ENCODE measurements at regions not wholly inside any gene's neighbourhood (a gene's known extent, or its start where the extent isn't known, plus 50 kb on each side); places are given as distances from the start of the nearest gene placed in this dataset.

- TF ChIP-seq TAF1 (IDR thresholded peaks at IDR 0.05; ENCODE audit: borderline replicate concordance, low read depth, low read length) (no peak), POLR2AphosphoS5 (IDR thresholded peaks at IDR 0.05; ENCODE audit: low read depth, low read length) (no peak), POLR2A (IDR thresholded peaks at IDR 0.05; ENCODE audit: low read depth, low read length) (no peak)
- FAIRE-seq: no peak
- no peak for DNase-seq (ENCODE audit: insufficient read length)
Observed at GRCh38 chr14:84403585-84403984, 1126.4 kb upstream of the FLRT2 start.

GRCh38 chr14:84404246-84404645, 1125.7 kb upstream of the FLRT2 start:
- FAIRE-seq: no peak
- TF ChIP-seq POLR2A (IDR thresholded peaks at IDR 0.05; ENCODE audit: low read depth, low read length): no peak
- TF ChIP-seq POLR2AphosphoS5 (IDR thresholded peaks at IDR 0.05; ENCODE audit: low read depth, low read length): no peak
- TF ChIP-seq TAF1 (IDR thresholded peaks at IDR 0.05; ENCODE audit: borderline replicate concordance, low read depth, low read length): no peak
- DNase-seq (ENCODE audit: insufficient read length): no peak

GRCh38 chr14:84409435-84409834, 1120.5 kb upstream of the FLRT2 start:
- FAIRE-seq (no peak), DNase-seq (ENCODE audit: insufficient read length) (no peak)
- TF ChIP-seq TAF1 (IDR thresholded peaks at IDR 0.05; ENCODE audit: borderline replicate concordance, low read depth, low read length) (no peak), POLR2A (IDR thresholded peaks at IDR 0.05; ENCODE audit: low read depth, low read length) (no peak), POLR2AphosphoS5 (IDR thresholded peaks at IDR 0.05; ENCODE audit: low read depth, low read length) (no peak)

- TF ChIP-seq POLR2AphosphoS5 (IDR thresholded peaks at IDR 0.05; ENCODE audit: low read depth, low read length): no peak
- TF ChIP-seq TAF1 (IDR thresholded peaks at IDR 0.05; ENCODE audit: borderline replicate concordance, low read depth, low read length): no peak
- TF ChIP-seq POLR2A (IDR thresholded peaks at IDR 0.05; ENCODE audit: low read depth, low read length): no peak
- DNase-seq (ENCODE audit: insufficient read length): no peak
- no peak for FAIRE-seq
Observed at GRCh38 chr14:84410344-84410743, 1119.6 kb upstream of the FLRT2 start.

GRCh38 chr14:84420221-84420620, 1109.7 kb upstream of the FLRT2 start:
- DNase-seq (ENCODE audit: insufficient read length) (no peak), FAIRE-seq (no peak)
- TF ChIP-seq POLR2AphosphoS5 (IDR thresholded peaks at IDR 0.05; ENCODE audit: low read depth, low read length): no peak
- TF ChIP-seq POLR2A (IDR thresholded peaks at IDR 0.05; ENCODE audit: low read depth, low read length): no peak
- TF ChIP-seq TAF1 (IDR thresholded peaks at IDR 0.05; ENCODE audit: borderline replicate concordance, low read depth, low read length): no peak

- no peak for FAIRE-seq
Observed at GRCh38 chr14:84421621-84422020, 1108.3 kb upstream of the FLRT2 start.

GRCh38 chr14:84425968-84426367, 1104.0 kb upstream of the FLRT2 start:
- no peak for FAIRE-seq
- no peak for DNase-seq (ENCODE audit: insufficient read length)
- TF ChIP-seq POLR2A (IDR thresholded peaks at IDR 0.05; ENCODE audit: low read depth, low read length) (no peak), POLR2AphosphoS5 (IDR thresholded peaks at IDR 0.05; ENCODE audit: low read depth, low read length) (no peak), TAF1 (IDR thresholded peaks at IDR 0.05; ENCODE audit: borderline replicate concordance, low read depth, low read length) (no peak)

More at GRCh38 chr14:84421621-84422020, 1108.3 kb upstream of the FLRT2 start:
- TF ChIP-seq POLR2A (IDR thresholded peaks at IDR 0.05; ENCODE audit: low read depth, low read length) (no peak), TAF1 (IDR thresholded peaks at IDR 0.05; ENCODE audit: borderline replicate concordance, low read depth, low read length) (no peak), POLR2AphosphoS5 (IDR thresholded peaks at IDR 0.05; ENCODE audit: low read depth, low read length) (no peak)
- DNase-seq (ENCODE audit: insufficient read length): no peak

- DNase-seq (ENCODE audit: insufficient read length): no peak
- no peak for FAIRE-seq
- TF ChIP-seq POLR2AphosphoS5 (IDR thresholded peaks at IDR 0.05; ENCODE audit: low read depth, low read length): no peak
Observed at GRCh38 chr14:84432676-84433075, 1097.3 kb upstream of the FLRT2 start.

GRCh38 chr14:84433961-84434360, 1096.0 kb upstream of the FLRT2 start:
- no peak for DNase-seq (ENCODE audit: insufficient read length)
- no peak for TF ChIP-seq TAF1 (IDR thresholded peaks at IDR 0.05; ENCODE audit: borderline replicate concordance, low read depth, low read length)
- FAIRE-seq: no peak

GRCh38 chr14:84435820-84436324, 1094.1 kb upstream of the FLRT2 start:
- no peak for DNase-seq (ENCODE audit: insufficient read length)
- no peak for FAIRE-seq
- TF ChIP-seq TAF1 (IDR thresholded peaks at IDR 0.05; ENCODE audit: borderline replicate concordance, low read depth, low read length) (no peak), POLR2A (IDR thresholded peaks at IDR 0.05; ENCODE audit: low read depth, low read length) (no peak), POLR2AphosphoS5 (IDR thresholded peaks at IDR 0.05; ENCODE audit: low read depth, low read length) (no peak)

- FAIRE-seq: no peak
- TF ChIP-seq POLR2AphosphoS5 (IDR thresholded peaks at IDR 0.05; ENCODE audit: low read depth, low read length) (no peak), POLR2A (IDR thresholded peaks at IDR 0.05; ENCODE audit: low read depth, low read length) (no peak), TAF1 (IDR thresholded peaks at IDR 0.05; ENCODE audit: borderline replicate concordance, low read depth, low read length) (no peak)
- no peak for DNase-seq (ENCODE audit: insufficient read length)
Observed at GRCh38 chr14:84436528-84436927, 1093.4 kb upstream of the FLRT2 start.

- no peak for DNase-seq (ENCODE audit: insufficient read length)
- no peak for FAIRE-seq
- no peak for TF ChIP-seq TAF1 (IDR thresholded peaks at IDR 0.05; ENCODE audit: borderline replicate concordance, low read depth, low read length)
Observed at GRCh38 chr14:84442521-84442920, 1087.4 kb upstream of the FLRT2 start.

- no peak for TF ChIP-seq POLR2A (IDR thresholded peaks at IDR 0.05; ENCODE audit: low read depth, low read length)
- no peak for TF ChIP-seq TAF1 (IDR thresholded peaks at IDR 0.05; ENCODE audit: borderline replicate concordance, low read depth, low read length)
- no peak for TF ChIP-seq POLR2AphosphoS5 (IDR thresholded peaks at IDR 0.05; ENCODE audit: low read depth, low read length)
- FAIRE-seq: no peak
- no peak for DNase-seq (ENCODE audit: insufficient read length)
Observed at GRCh38 chr14:84445486-84445885, 1084.5 kb upstream of the FLRT2 start.
